GM12872 (cell line): ENCODE measurements at regions not wholly inside any gene's neighbourhood (a gene's known extent, or its start where the extent isn't known, plus 50 kb on each side); places are given as distances from the start of the nearest gene placed in this dataset.

Experiments
- CTCF ChIP-seq: IDR thresholded peaks from 3 replicates; pipeline ENCODE4 v1.5.1; 2011; ENCODE audit warnings: low read depth, mild to moderate bottlenecking, low read length, moderate library complexity; ENCODE audit not compliant: insufficient read depth

DNA sequence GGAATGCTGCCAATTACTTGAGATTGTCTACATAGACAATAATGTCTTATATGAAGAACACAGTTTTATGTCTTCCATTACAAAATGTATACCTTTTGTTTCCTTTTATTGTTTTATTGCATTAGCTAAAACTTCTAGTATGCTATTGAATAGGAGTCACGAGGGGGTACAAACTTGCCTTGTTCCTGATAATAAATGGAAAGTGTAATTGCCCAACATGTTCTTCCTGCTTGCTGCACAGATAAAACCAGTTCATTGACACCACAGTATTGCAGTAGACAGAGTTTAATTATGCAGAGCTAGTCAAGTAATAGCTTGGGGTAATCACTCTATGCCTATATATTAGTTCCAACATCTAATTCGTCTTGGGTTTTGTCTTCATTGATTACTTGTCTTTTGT is 1276.2 kb upstream of the NRXN1 start:
- TF ChIP-seq CTCF: no peak

DNA sequence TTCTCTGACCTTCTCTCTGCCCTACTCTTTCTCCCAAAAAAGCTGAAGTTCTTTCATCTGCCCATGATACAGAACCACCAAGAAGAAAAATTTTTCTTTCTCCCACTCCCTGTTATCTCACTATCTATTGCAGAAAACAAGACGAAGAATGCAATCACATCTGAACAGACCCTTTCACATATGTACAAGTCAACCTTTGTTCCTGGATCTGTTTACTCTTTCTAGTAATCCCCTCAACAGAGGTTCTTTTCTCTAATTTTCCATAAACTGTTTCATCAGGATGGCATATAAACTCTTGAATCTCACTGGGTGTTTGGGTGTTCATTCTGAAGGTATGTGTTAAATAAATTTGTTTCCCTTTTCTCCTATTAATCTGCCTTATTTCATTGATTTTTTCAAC is 1262.7 kb upstream of the NRXN1 start:
- no peak for TF ChIP-seq CTCF

DNA sequence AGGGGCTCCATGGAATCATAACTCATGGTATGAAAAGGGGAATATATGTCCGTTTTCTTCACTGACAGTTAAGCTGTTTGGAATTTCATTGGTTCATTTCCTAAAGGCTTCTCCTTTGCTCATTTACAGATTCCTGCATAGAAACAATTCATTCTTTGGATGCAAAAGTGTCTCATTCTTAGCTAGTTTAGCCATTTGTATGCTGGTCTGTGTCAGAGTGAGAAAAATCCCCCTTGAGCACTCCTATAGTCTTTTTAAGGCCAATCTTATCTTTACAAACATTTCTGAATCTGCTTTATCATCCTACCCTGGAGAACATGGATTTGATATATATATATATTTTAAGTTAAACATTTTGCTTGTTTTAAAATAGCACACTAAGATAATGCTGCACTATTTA is 1260.9 kb upstream of the NRXN1 start:
- no peak for TF ChIP-seq CTCF

- TF ChIP-seq CTCF: no peak
These were observed 1257.8 kb upstream of the NRXN1 start for GRCh38 chr2:52289741-52290140.

DNA sequence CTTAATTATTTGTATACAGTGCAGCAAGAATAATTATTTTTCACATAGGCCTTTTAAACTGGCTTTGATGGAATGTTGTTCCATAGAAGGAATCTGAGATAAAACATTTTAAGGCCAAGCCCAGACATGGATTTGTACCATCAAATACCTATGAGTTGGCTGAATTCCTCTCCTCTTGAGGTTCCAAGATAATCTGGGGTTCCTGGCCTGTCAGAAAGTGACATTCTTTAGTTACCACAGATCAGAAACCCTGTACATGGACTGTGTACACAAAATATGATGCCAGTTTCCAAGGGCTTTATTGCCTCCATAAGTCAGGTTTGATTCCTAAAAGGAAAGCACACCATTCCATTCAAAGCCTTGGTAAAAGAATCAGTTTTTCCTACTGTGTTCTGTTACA is 1256.7 kb upstream of the NRXN1 start:
- TF ChIP-seq CTCF: no peak

GRCh38 chr2:52269696-52270485 is 1238.0 kb upstream of the NRXN1 start:
- TF ChIP-seq CTCF: no peak

DNA sequence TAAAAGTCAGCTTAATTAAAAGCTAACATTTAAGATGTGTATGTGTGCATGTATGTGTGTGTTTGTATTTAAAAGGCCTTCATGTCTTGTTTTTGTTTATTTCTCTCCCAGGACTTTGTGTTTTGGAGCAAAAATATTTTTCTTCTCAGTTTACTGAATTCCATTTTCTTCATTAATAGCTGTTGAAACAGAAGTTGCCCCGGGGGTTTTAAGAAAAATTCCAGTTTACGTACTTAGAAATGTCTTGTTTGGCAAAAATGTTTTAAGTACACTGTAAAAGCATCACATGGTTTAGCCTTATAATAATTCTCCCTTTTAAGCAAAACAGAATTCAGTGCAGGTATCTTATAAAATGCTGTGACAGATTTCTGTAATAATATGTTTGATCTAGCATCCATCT is 1233.0 kb upstream of the NRXN1 start:
- no peak for TF ChIP-seq CTCF
